ENCODE measurements at regions not wholly inside any gene's neighbourhood (a gene's known extent, or its start where the extent isn't known, plus 50 kb on each side); places are given as distances from the start of the nearest gene placed in this dataset.
"Not testable (repeated sequence)": the region's sequence is repeated elsewhere in the genome, so short reads cannot be mapped to it uniquely, and the experiment has no call there.

- DNase-seq (ENCODE audit: low spot score): no peak
Observed at GRCh38 chr3:5357089-5357488, 169.6 kb downstream of the EDEM1 start.

GRCh38 chr3:5358911-5359310 is 171.4 kb downstream of the EDEM1 start:
- no peak for DNase-seq (ENCODE audit: low spot score)

- no peak for DNase-seq (ENCODE audit: low spot score)
Observed at GRCh38 chr3:5360453-5360852, 172.9 kb downstream of the EDEM1 start.

GRCh38 chr3:5366746-5367145 is 179.2 kb downstream of the EDEM1 start:
- no peak for DNase-seq (ENCODE audit: low spot score)

GRCh38 chr3:5371555-5371954 is 184.0 kb downstream of the EDEM1 start:
- not testable (repeated sequence) for DNase-seq (ENCODE audit: low spot score)

- no peak for DNase-seq (ENCODE audit: low spot score)
Observed at GRCh38 chr3:5376761-5377160, 189.3 kb downstream of the EDEM1 start.

GRCh38 chr3:5379266-5379665 is 191.8 kb downstream of the EDEM1 start:
- DNase-seq (ENCODE audit: low spot score): not testable (repeated sequence)

- not testable (repeated sequence) for DNase-seq (ENCODE audit: low spot score)
Observed at GRCh38 chr3:5383486-5384263, 196.2 kb downstream of the EDEM1 start.

- no peak for DNase-seq (ENCODE audit: low spot score)
Observed at GRCh38 chr3:5384557-5385236, 197.2 kb downstream of the EDEM1 start.

GRCh38 chr3:5388091-5388490 is 200.6 kb downstream of the EDEM1 start:
- DNase-seq (ENCODE audit: low spot score): no peak

GRCh38 chr3:5389057-5389456 is 201.6 kb downstream of the EDEM1 start:
- no peak for DNase-seq (ENCODE audit: low spot score)

GRCh38 chr3:5390221-5390620 is 202.7 kb downstream of the EDEM1 start:
- no peak for DNase-seq (ENCODE audit: low spot score)

GRCh38 chr3:5390936-5391625 is 203.6 kb downstream of the EDEM1 start:
- no peak for DNase-seq (ENCODE audit: low spot score)

- no peak for DNase-seq (ENCODE audit: low spot score)
Observed at GRCh38 chr3:5401002-5401401, 213.5 kb downstream of the EDEM1 start.

- DNase-seq (ENCODE audit: low spot score): no peak
Observed at GRCh38 chr3:5404718-5405117, 217.2 kb downstream of the EDEM1 start.

- no peak for DNase-seq (ENCODE audit: low spot score)
Observed at GRCh38 chr3:5411786-5412185, 224.3 kb downstream of the EDEM1 start.

- DNase-seq (ENCODE audit: low spot score): no peak
Observed at GRCh38 chr3:5423076-5423475, 235.6 kb downstream of the EDEM1 start.

- no peak for DNase-seq (ENCODE audit: low spot score)
Observed at GRCh38 chr3:5423523-5423922, 236.0 kb downstream of the EDEM1 start.

GRCh38 chr3:5425371-5425770 is 237.9 kb downstream of the EDEM1 start:
- no peak for DNase-seq (ENCODE audit: low spot score)

GRCh38 chr3:5426094-5426883 is 238.8 kb downstream of the EDEM1 start:
- DNase-seq (ENCODE audit: low spot score): peak; percentile 73

- no peak for DNase-seq (ENCODE audit: low spot score)
Observed at GRCh38 chr3:5427021-5427420, 239.5 kb downstream of the EDEM1 start.

- DNase-seq (ENCODE audit: low spot score): no peak
Observed at GRCh38 chr3:5427938-5428337, 240.4 kb downstream of the EDEM1 start.
